Endodermal cell (in vitro differentiated cells): ENCODE measurements at regions not wholly inside any gene's neighbourhood (a gene's known extent, or its start where the extent isn't known, plus 50 kb on each side); places are given as distances from the start of the nearest gene placed in this dataset.

Experiments used
- DNase-seq: peaks from one replicate; pipeline ENCODE4 v3.0.0-alpha.2; 2017
- H3K27ac ChIP-seq: 2 replicates; pipeline ENCODE4 v1.5.1; 2013; ENCODE audit warnings: mild to moderate bottlenecking, low read depth, low read length, moderate library complexity
- H3K27me3 ChIP-seq: 2 replicates; pipeline ENCODE4 v1.6.1; 2013; ENCODE audit warnings: mild to moderate bottlenecking, low read length, moderate library complexity; ENCODE audit not compliant: insufficient read depth, control insufficient read depth, poor library complexity, severe bottlenecking
- H3K36me3 ChIP-seq: 2 replicates; pipeline ENCODE4 v1.7.0; 2013; ENCODE audit warnings: mild to moderate bottlenecking, low read length, moderate library complexity; ENCODE audit not compliant: control insufficient read depth, insufficient read depth
- H3K4me1 ChIP-seq: one replicate; pipeline ENCODE4 v1.7.0; 2013; ENCODE audit warnings: low read length; ENCODE audit not compliant: control insufficient read depth, insufficient read depth
- H3K4me3 ChIP-seq: 2 replicates; pipeline ENCODE4 v1.5.1; 2013; ENCODE audit warnings: mild to moderate bottlenecking, low read length, moderate library complexity
- H3K9ac ChIP-seq: 2 replicates; pipeline ENCODE4 v1.6.1; 2013; ENCODE audit warnings: mild to moderate bottlenecking, low read length, moderate library complexity; ENCODE audit not compliant: poor library complexity, severe bottlenecking; ENCODE audit errors: extremely low read depth
- H3K9me3 ChIP-seq: 2 replicates; pipeline ENCODE4 v1.6.1; 2013; ENCODE audit warnings: mild to moderate bottlenecking, low read length, moderate library complexity; ENCODE audit not compliant: control insufficient read depth
- H3K27ac Mint-ChIP-seq: 2 replicates; pipeline ENCODE4 v1.8.0; 2020; ENCODE audit warnings: mixed read lengths
- H3K27me3 Mint-ChIP-seq: 2 replicates; pipeline ENCODE4 v1.8.0; 2021; ENCODE audit warnings: mild to moderate bottlenecking, mixed read lengths; ENCODE audit not compliant: insufficient read depth
- H3K36me3 Mint-ChIP-seq: 2 replicates; pipeline ENCODE4 v1.8.0; 2020; ENCODE audit warnings: low read depth, mixed read lengths
- H3K4me1 Mint-ChIP-seq: 2 replicates; pipeline ENCODE4 v1.8.0; 2020; ENCODE audit warnings: mixed read lengths
- H3K4me3 Mint-ChIP-seq: 2 replicates; pipeline ENCODE4 v1.8.0; 2020; ENCODE audit warnings: mild to moderate bottlenecking, moderate library complexity, mixed read lengths
- H3K9me3 Mint-ChIP-seq: 2 replicates; pipeline ENCODE4 v1.8.0; 2020; ENCODE audit warnings: mild to moderate bottlenecking, mixed read lengths
- WGBS, 2 experiments: methylation state at CpG; one replicate each; pipeline versions ENCODE4 v1.1.5 to v1.1.7; 2013; ENCODE audit warnings: missing lambda C conversion rate in 2 of 2, mixed read lengths in 1 of 2; ENCODE audit not compliant: insufficient coverage in 1 of 2, insufficient read length in 1 of 2; 5-methylcytosine and 5-hydroxymethylcytosine counted together
- TF ChIP-seq, protein P1 (sequence below): fragments of 200-600 bp; sonication (generic); conservative IDR thresholded peaks from 2 replicates; pipeline ENCODE4 v1.5.0; 2021; ENCODE audit warnings: antibody characterized with exemption, mild to moderate bottlenecking

DNA sequence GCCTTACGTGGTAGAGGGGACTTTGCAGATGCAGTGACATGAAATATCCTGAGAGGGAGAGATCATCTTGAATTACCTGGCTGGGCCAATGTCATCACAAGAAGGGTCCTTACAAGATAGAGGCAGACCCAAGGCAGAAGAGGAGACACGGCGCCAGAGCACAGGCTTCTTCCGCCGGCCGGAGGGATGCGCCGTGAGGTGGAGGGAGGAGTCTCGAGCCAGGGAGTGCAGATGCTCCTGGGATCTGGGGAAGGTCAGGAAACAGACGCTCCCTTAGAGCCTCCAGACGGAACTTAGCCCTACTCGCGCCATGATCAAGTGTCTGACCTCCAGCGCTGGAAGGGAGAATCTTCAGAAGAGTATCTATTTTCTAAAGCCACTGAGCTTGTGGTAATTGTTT is 304.8 kb downstream of the GLRX3 start:
- no peak overlapping the region for H3K4me3 Mint-ChIP-seq
- H3K4me3 ChIP-seq, result no peak overlapping the region
- H3K9me3 Mint-ChIP-seq, result no peaks in the 10 kb centered on the region
- WGBS, 2 experiments, result 92 to 95% methylated on average over 12 to 14 of the region's 14 CpGs
- H3K27ac Mint-ChIP-seq, result no peak overlapping the region
- no peaks in the 10 kb centered on the region for H3K36me3 ChIP-seq
- H3K27me3 ChIP-seq, result no peaks in the 10 kb centered on the region
- peaks cover 5% of the 10 kb centered on the region for H3K27me3 Mint-ChIP-seq
- H3K9me3 ChIP-seq, result no peaks in the 10 kb centered on the region
- no peak overlapping the region for H3K9ac ChIP-seq
- no peaks in the 10 kb centered on the region for H3K4me1 ChIP-seq
- no peaks in the 10 kb centered on the region for H3K36me3 Mint-ChIP-seq
- TF ChIP-seq, protein P1, sequence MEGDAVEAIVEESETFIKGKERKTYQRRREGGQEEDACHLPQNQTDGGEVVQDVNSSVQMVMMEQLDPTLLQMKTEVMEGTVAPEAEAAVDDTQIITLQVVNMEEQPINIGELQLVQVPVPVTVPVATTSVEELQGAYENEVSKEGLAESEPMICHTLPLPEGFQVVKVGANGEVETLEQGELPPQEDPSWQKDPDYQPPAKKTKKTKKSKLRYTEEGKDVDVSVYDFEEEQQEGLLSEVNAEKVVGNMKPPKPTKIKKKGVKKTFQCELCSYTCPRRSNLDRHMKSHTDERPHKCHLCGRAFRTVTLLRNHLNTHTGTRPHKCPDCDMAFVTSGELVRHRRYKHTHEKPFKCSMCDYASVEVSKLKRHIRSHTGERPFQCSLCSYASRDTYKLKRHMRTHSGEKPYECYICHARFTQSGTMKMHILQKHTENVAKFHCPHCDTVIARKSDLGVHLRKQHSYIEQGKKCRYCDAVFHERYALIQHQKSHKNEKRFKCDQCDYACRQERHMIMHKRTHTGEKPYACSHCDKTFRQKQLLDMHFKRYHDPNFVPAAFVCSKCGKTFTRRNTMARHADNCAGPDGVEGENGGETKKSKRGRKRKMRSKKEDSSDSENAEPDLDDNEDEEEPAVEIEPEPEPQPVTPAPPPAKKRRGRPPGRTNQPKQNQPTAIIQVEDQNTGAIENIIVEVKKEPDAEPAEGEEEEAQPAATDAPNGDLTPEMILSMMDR, result no peak
- H3K27ac ChIP-seq, result no peak overlapping the region
- H3K4me1 Mint-ChIP-seq, result no peaks in the 10 kb centered on the region
- DNase-seq, result peak; percentile 15

DNA sequence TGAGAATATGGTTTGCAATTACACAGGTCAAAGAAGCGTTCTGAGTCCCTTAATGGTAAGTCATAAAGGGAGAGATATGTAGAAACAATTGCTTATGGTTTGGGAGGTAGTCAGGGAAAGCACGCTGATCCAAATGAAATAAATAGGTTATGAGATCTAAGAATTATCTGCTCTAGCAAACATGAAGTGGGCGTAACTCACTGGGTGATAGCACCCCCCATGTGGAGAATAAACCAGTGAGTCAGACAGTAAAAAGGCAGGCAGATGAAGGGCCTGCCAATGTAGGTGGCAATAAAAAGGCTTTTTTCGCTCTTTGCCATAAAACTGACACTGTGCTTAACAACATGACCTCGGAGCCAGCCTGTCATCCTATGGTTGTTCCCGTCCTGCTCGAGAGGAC is 306.9 kb downstream of the GLRX3 start:
- Mint-ChIP-seq H3K36me3 (no peaks in the 10 kb centered on the region), H3K4me3 (no peak overlapping the region), H3K9me3 (no peaks in the 10 kb centered on the region), H3K27me3 (peaks cover 5% of the 10 kb centered on the region), H3K27ac (no peak overlapping the region), H3K4me1 (no peaks in the 10 kb centered on the region)
- TF ChIP-seq, protein P1, result no peak
- no peaks in the 10 kb centered on the region for H3K27me3 ChIP-seq
- H3K4me3 ChIP-seq, result no peak overlapping the region
- WGBS, 2 experiments, result 89 to 90% methylated on average over 6 to 7 of the region's 7 CpGs
- no peaks in the 10 kb centered on the region for H3K9me3 ChIP-seq
- DNase-seq, result no peak
- H3K4me1 ChIP-seq, result no peaks in the 10 kb centered on the region
- H3K27ac ChIP-seq, result no peak overlapping the region
- no peaks in the 10 kb centered on the region for H3K36me3 ChIP-seq
- no peak overlapping the region for H3K9ac ChIP-seq

DNA sequence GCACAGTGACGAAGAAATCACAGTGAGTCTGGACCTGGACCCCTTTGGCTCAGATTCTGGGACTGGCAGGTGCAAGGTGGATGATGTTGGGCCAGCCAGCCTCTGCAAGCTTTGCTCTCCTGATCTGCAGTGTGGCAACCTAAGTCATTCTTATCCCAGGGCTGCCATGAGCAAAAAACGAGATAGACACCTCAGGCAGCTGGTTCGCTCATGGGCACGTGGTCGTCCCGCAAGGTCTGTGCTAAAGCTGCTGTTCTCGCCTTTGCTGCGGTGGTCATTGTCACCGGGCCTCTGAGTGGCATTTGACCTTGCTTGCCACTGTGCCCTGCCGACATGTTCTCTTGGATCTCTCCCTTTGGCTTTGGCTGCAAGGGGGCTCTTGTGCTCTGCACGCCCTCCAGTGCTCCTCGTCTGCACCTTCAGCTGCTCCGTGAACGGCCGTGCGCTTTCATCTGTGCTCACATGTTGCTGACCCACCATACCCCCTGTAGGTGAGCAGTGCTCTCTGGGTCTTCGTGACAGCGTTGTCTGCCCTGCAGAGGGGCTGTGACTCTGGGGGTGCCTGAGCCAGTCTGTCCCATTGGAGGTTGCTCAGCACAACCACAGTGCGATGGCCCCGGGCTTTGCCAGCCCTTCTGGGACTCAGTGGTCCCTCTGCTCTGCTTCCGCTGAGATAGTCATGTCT is 317.0 kb downstream of the GLRX3 start:
- Histone ChIP-seq H3K36me3 (no peaks in the 10 kb centered on the region), H3K9me3 (no peaks in the 10 kb centered on the region), H3K27ac (no peak overlapping the region), H3K4me3 (no peak overlapping the region), H3K27me3 (peaks cover 23% of the 10 kb centered on the region), H3K4me1 (no peaks in the 10 kb centered on the region), H3K9ac (no peak overlapping the region)
- H3K4me1 Mint-ChIP-seq, result no peaks in the 10 kb centered on the region
- no peaks in the 10 kb centered on the region for H3K36me3 Mint-ChIP-seq
- H3K27me3 Mint-ChIP-seq, result peaks cover 16% of the 10 kb centered on the region
- DNase-seq, result no peak
- no peak overlapping the region for H3K4me3 Mint-ChIP-seq
- H3K27ac Mint-ChIP-seq, result no peak overlapping the region
- 91 to 94% methylated on average over 16 to 21 of the region's 21 CpGs for WGBS, 2 experiments
- no peaks in the 10 kb centered on the region for H3K9me3 Mint-ChIP-seq
- TF ChIP-seq, protein P1, result no peak
